OCI-LY7 (cell line): ENCODE measurements at regions not wholly inside any gene's neighbourhood (a gene's known extent, or its start where the extent isn't known, plus 50 kb on each side); places are given as distances from the start of the nearest gene placed in this dataset.

Experiments used
- BruUV-seq: library from RNA; stranded (reverse); fragments of 400-500 nt; replicated peaks from 2 replicates; lab custom pipeline; 2021; lab: Mats Ljungman, UMichigan
- CTCF ChIA-PET: fragments of 300-600 bp; sonication (Branson Sonifier 250); formaldehyde crosslinking; loops from one replicate; lab custom pipeline; 2022; ENCODE audit warnings: antibody characterized with exemption; ENCODE audit not compliant: unreplicated experiment; lab: Charles Lee
- POLR2A ChIA-PET: fragments of 300-600 bp; sonication (Branson Sonifier 250); formaldehyde crosslinking; loops from one replicate; lab custom pipeline; 2022; ENCODE audit warnings: antibody characterized with exemption; lab: Charles Lee
- DNase-seq: peaks from one replicate; pipeline ENCODE4 v3.0.0-alpha.2; 2015; ENCODE audit warnings: low spot score
- H2AFZ ChIP-seq: fragments of 200-600 bp; sonication (generic), shearing (Covaris generic); 2 replicates; pipeline ENCODE4 v1.6.1; 2014; ENCODE audit warnings: mild to moderate bottlenecking, antibody characterized with exemption, low read length, moderate library complexity
- H3K27ac ChIP-seq: fragments of 200-600 bp; sonication (generic); 2 replicates; pipeline ENCODE4 v1.5.1; 2014; ENCODE audit warnings: mixed run types, low read depth, mild to moderate bottlenecking, moderate library complexity, low read length, inconsistent platforms; ENCODE audit not compliant: poor library complexity, severe bottlenecking
- H3K36me3 ChIP-seq: fragments of 200-600 bp; sonication (generic); 2 replicates; pipeline ENCODE4 v1.6.1; 2014; ENCODE audit warnings: mild to moderate bottlenecking, antibody characterized with exemption, low read length, moderate library complexity, mixed read lengths; ENCODE audit not compliant: insufficient read depth
- H3K4me1 ChIP-seq: fragments of 200-600 bp; sonication (generic); 2 replicates; pipeline ENCODE4 v1.5.1; 2014; ENCODE audit warnings: mild to moderate bottlenecking, low read length; ENCODE audit not compliant: insufficient read depth, poor library complexity, severe bottlenecking
- H3K4me2 ChIP-seq: fragments of 200-600 bp; sonication (generic); 2 replicates; pipeline ENCODE4 v1.6.1; 2014; ENCODE audit warnings: mild to moderate bottlenecking, low read length
- H3K4me3 ChIP-seq: fragments of 200-600 bp; sonication (generic); 2 replicates; pipeline ENCODE4 v1.5.1; 2014; ENCODE audit warnings: mild to moderate bottlenecking, low read depth, low read length; ENCODE audit not compliant: poor library complexity, severe bottlenecking
- H3K79me2 ChIP-seq: fragments of 200-600 bp; sonication (generic); 2 replicates; pipeline ENCODE4 v1.6.1; 2016; ENCODE audit warnings: low read depth, mild to moderate bottlenecking, low read length, moderate library complexity, mixed read lengths; ENCODE audit not compliant: insufficient read depth
- H3K9me2 ChIP-seq: fragments of 200-600 bp; sonication (generic); 2 replicates; pipeline ENCODE4 v1.6.1; 2016; ENCODE audit warnings: mild to moderate bottlenecking, low read length, mixed read lengths; ENCODE audit not compliant: insufficient read depth
- H3K9me3 ChIP-seq: fragments of 200-600 bp; sonication (generic); 2 replicates; pipeline ENCODE4 v1.6.1; 2014; ENCODE audit warnings: mild to moderate bottlenecking, mixed run types, low read length, mixed read lengths
- H4K20me1 ChIP-seq: fragments of 200-600 bp; sonication (generic); 2 replicates; pipeline ENCODE4 v1.6.1; 2014; ENCODE audit warnings: mild to moderate bottlenecking, antibody characterized with exemption, low read length, moderate library complexity, mixed read lengths; ENCODE audit not compliant: insufficient read depth
- EZH2phosphoT487 ChIP-seq: fragments of 200-600 bp; sonication (generic); IDR thresholded peaks from 2 replicates; pipeline ENCODE4 v1.6.1; 2018; ENCODE audit warnings: low read depth, borderline replicate concordance, mild to moderate bottlenecking, mixed run types, antibody characterized with exemption, low read length, moderate library complexity, mixed read lengths
- intact Hi-C: fragments of 100-400 bp; cut with micrococcal nuclease; formaldehyde crosslinking; loops from one replicate; pipeline ENCODE4 v1.10.0; 2022; ENCODE audit not compliant: unreplicated experiment
- TF ChIP-seq, protein P1 (sequence below): fragments of 200-600 bp; sonication (generic); conservative IDR thresholded peaks from 2 replicates; pipeline ENCODE4 v1.5.1; 2014; ENCODE audit warnings: mild to moderate bottlenecking, antibody characterized with exemption, low read length, moderate library complexity, mixed read lengths

DNA sequence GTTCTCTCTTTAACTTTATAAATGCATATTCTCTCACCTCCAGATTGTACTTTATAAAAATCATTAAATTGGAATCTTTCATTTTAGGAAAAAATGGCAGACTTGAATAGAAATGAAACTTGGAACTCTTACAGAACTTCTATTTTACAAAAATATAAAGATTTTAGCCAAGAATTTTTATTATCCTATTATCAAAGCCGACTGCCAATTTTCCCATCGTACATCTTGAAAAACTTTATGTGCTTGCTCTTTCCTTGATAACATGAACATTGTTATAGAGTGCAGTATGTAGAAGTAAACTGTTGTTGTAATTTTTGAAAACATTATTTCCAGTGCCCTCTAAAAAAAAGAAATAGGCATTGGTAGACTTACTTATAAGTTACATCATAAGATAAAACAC, 475.7 kb upstream of the REG3G start:
- CTCF ChIA-PET: no interaction called here
- intact Hi-C loops: no loop called here

DNA sequence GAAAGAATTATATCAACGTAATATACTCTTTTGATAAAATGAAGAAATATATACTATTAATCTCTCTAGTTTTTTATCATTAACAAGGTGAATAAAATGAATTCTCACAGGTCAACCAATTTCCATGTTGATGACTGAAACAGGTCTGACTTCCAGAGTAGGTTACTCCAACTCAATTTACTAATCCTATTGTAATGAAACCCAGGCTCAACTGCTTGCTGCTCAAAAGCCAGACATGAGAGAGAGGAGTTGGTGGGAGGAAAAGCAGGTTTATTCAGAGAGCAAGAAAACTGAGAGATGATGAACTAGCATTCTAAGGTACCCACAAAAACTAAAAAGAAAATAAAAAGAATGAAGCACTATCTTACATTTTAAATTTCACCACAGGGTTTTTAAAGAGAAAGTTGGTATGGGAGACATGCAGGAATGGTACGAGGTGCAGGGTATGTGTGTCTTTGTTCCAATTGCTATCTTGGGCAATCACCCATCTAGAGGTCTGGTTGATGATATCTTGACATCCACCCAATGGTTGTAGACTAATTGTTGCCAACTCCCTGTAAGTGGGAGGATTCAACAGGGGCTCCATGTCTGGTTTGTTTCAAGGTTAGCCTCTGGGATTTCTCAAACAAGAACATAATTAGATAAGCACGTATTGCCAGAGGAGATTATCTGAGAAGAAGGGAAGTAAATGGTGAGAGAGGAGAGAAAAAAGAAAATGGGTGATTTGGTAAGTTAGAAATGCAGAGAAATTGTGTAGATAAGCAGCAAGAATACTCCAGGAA, 471.4 kb upstream of the REG3G start:
- Histone ChIP-seq H3K27ac (no peak overlapping the region), H3K36me3 (no peaks in the 10 kb centered on the region), H3K4me1 (no peaks in the 10 kb centered on the region), H3K9me3 (no peaks in the 10 kb centered on the region), H3K79me2 (no peaks in the 10 kb centered on the region), H3K4me3 (no peak overlapping the region), H3K4me2 (no peak overlapping the region), H4K20me1 (no peaks in the 10 kb centered on the region), H3K9me2 (no peaks in the 10 kb centered on the region), H2AFZ (no peak overlapping the region)
- ChIA-PET CTCF (no interaction called here), POLR2A (no interaction called here)
- TF ChIP-seq, protein P1, sequence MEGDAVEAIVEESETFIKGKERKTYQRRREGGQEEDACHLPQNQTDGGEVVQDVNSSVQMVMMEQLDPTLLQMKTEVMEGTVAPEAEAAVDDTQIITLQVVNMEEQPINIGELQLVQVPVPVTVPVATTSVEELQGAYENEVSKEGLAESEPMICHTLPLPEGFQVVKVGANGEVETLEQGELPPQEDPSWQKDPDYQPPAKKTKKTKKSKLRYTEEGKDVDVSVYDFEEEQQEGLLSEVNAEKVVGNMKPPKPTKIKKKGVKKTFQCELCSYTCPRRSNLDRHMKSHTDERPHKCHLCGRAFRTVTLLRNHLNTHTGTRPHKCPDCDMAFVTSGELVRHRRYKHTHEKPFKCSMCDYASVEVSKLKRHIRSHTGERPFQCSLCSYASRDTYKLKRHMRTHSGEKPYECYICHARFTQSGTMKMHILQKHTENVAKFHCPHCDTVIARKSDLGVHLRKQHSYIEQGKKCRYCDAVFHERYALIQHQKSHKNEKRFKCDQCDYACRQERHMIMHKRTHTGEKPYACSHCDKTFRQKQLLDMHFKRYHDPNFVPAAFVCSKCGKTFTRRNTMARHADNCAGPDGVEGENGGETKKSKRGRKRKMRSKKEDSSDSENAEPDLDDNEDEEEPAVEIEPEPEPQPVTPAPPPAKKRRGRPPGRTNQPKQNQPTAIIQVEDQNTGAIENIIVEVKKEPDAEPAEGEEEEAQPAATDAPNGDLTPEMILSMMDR: no peak
- no peak for TF ChIP-seq EZH2phosphoT487
- DNase-seq: no peak
- intact Hi-C loops: no loop called here
- BruUV-seq: no TSS peak

More for the DNA sequence above, 475.7 kb upstream of the REG3G start:
- Histone ChIP-seq H3K9me2 (no peaks in the 10 kb centered on the region), H3K9me3 (no peaks in the 10 kb centered on the region), H3K36me3 (no peaks in the 10 kb centered on the region), H2AFZ (no peak overlapping the region), H3K4me3 (no peak overlapping the region), H3K4me1 (no peaks in the 10 kb centered on the region), H4K20me1 (no peaks in the 10 kb centered on the region), H3K27ac (no peak overlapping the region), H3K4me2 (no peak overlapping the region), H3K79me2 (no peaks in the 10 kb centered on the region)
- TF ChIP-seq, protein P1: no peak
- TF ChIP-seq EZH2phosphoT487: no peak
- POLR2A ChIA-PET: no interaction called here
- no TSS peak for BruUV-seq
- no peak for DNase-seq

DNA sequence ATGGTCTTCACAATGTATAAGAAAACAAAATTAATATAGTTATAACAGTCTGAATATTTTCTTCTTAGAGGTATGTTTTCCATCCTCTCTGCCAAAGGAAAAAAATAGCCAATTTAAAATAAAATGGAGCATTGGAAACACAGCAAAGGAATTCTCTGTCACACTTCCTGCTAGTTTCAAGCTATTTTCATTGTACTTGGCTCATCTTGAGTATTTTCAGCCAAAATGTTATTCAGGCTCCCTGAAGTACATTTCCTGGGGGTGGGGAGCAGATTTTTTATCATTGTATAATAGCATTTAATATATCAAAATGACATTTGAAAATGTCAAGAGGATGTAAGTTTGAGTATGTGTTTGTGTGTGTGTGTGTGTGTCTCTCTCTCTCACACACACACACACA, 463.6 kb upstream of the REG3G start:
- H3K9me3 ChIP-seq: no peaks in the 10 kb centered on the region
- H3K36me3 ChIP-seq: no peaks in the 10 kb centered on the region
- no peak overlapping the region for H2AFZ ChIP-seq
- no peaks in the 10 kb centered on the region for H4K20me1 ChIP-seq
- DNase-seq: no peak
- no peak overlapping the region for H3K4me3 ChIP-seq
- intact Hi-C loops: no loop called here
- no TSS peak for BruUV-seq
- ChIA-PET POLR2A (no interaction called here), CTCF (no interaction called here)
- no peak overlapping the region for H3K27ac ChIP-seq
- H3K4me1 ChIP-seq: no peaks in the 10 kb centered on the region
- TF ChIP-seq, protein P1: no peak
- TF ChIP-seq EZH2phosphoT487: no peak
- no peaks in the 10 kb centered on the region for H3K9me2 ChIP-seq
- H3K4me2 ChIP-seq: no peak overlapping the region
- no peaks in the 10 kb centered on the region for H3K79me2 ChIP-seq
